ENCODE measurements at regions not wholly inside any gene's neighbourhood (a gene's known extent, or its start where the extent isn't known, plus 50 kb on each side); places are given as distances from the start of the nearest gene placed in this dataset.

GRCh38 chr14:65966188-65966587, 520.0 kb upstream of the CCDC196 start:
- TF ChIP-seq POLR2A (IDR thresholded peaks at IDR 0.05; ENCODE audit: low read length) = no peak
- no peak for TF ChIP-seq GATA1 (IDR thresholded peaks at IDR 0.05; ENCODE audit: low read depth, low read length)

All from erythroblast (primary cell).